ENCODE measurements at regions not wholly inside any gene's neighbourhood (a gene's known extent, or its start where the extent isn't known, plus 50 kb on each side); places are given as distances from the start of the nearest gene placed in this dataset.

- H3K27ac ChIP-seq (ENCODE audit: extremely low read length, insufficient read depth, low read length): no peak overlapping the region
- no peak overlapping the region for H3K9ac ChIP-seq (ENCODE audit: insufficient read depth, low read depth, low read length)
- WGBS (ENCODE audit: low lambda C conversion rate): 3% methylated on average over 3 of the region's 3 CpGs
- intact Hi-C loops (cut with micrococcal nuclease; ENCODE audit: unreplicated experiment) (no loop called here), in situ Hi-C loops (cut with HindIII; ENCODE audit: extremely low pct_ligation_motif_present, low pct_unique_long_range_greater_than_20kb) (no loop called here)
- no peak for ATAC-seq
- H2AFZ ChIP-seq (ENCODE audit: low read length): no peak overlapping the region
- no peak for DNase-seq (ENCODE audit: low spot score)
- H3K4me1 ChIP-seq (ENCODE audit: insufficient read depth, low read length): no peaks in the 10 kb centered on the region
- H3K27me3 ChIP-seq (ENCODE audit: control insufficient read depth in 1 of 2, insufficient read depth in 2 of 2, low read length in 2 of 2): no peaks in the 10 kb centered on the region
- BruUV-seq (replicated peaks): no TSS peak
- ChIA-PET CTCF (ENCODE audit: low intra/inter-chr PET ratio, low total read pairs) (no interaction called here), POLR2A (no interaction called here)
- H3K4me2 ChIP-seq (ENCODE audit: low read depth, low read length): no peak overlapping the region
- no peaks in the 10 kb centered on the region for H3K9me3 ChIP-seq (ENCODE audit: low read length)
- FAIRE-seq: no peak
- H4K20me1 ChIP-seq (ENCODE audit: insufficient read depth, low read length): no peaks in the 10 kb centered on the region
- H3K79me2 ChIP-seq (ENCODE audit: insufficient read depth, low read length): no peaks in the 10 kb centered on the region
- no peaks in the 10 kb centered on the region for H3K36me3 ChIP-seq (replicated peaks in 1 of 2; ENCODE audit: control insufficient read depth in 1 of 2, insufficient read depth in 2 of 2, low read length in 2 of 2)
- H3K4me3 ChIP-seq (replicated peaks in 1 of 3; ENCODE audit: insufficient read depth in 1 of 3, low read depth in 2 of 3, low read length in 3 of 3): no peak overlapping the region
- TF ChIP-seq ZNF770 (CRISPR knock-in tag; IDR thresholded peaks at IDR 0.05) (no peak), KDM3A (CRISPR knock-in tag; IDR thresholded peaks at IDR 0.05; ENCODE audit: low read depth) (no peak), SOX13 (IDR thresholded peaks at IDR 0.05) (no peak), SOX13 (CRISPR knock-in tag; conservative IDR thresholded peaks at IDR 0.05 in 1 of 2, IDR thresholded peaks at IDR 0.05 in 1 of 2) (no peak), THAP11 (CRISPR knock-in tag; IDR thresholded peaks at IDR 0.05) (no peak), ZNF432 (CRISPR knock-in tag; IDR thresholded peaks at IDR 0.05; ENCODE audit: borderline replicate concordance) (no peak), ZEB1 (IDR thresholded peaks at IDR 0.05; ENCODE audit: insufficient replicate concordance, low read depth) (no peak), ZBTB1 (CRISPR knock-in tag; IDR thresholded peaks at IDR 0.05; ENCODE audit: borderline replicate concordance) (no peak), PCBP2 (optimal IDR thresholded peaks at IDR 0.05; ENCODE audit: low read depth, low read length, poor library complexity, severe bottlenecking) (no peak), RFX1 (IDR thresholded peaks at IDR 0.05) (no peak), SKIL (CRISPR knock-in tag; IDR thresholded peaks at IDR 0.05; ENCODE audit: borderline replicate concordance) (no peak)
These were observed 50.4 kb upstream of the ARHGAP21 start for GRCh38 chr10:24773939-24774589.
